ENCODE measurements at regions not wholly inside any gene's neighbourhood (a gene's known extent, or its start where the extent isn't known, plus 50 kb on each side); places are given as distances from the start of the nearest gene placed in this dataset.

GRCh38 chr6:170053966-170054661, 236.8 kb downstream of the DLL1 start:
- no peak for DNase-seq

- DNase-seq = no peak
Observed at GRCh38 chr6:170052991-170053821, 237.7 kb downstream of the DLL1 start.

- no peak for DNase-seq
Observed at GRCh38 chr6:170051229-170052172, 239.4 kb downstream of the DLL1 start.

- DNase-seq = no peak
Observed at GRCh38 chr6:170050591-170051041, 240.3 kb downstream of the DLL1 start.

GRCh38 chr6:170049641-170050561, 241.0 kb downstream of the DLL1 start:
- no peak for DNase-seq

- no peak for DNase-seq
Observed at GRCh38 chr6:170048615-170049256, 242.1 kb downstream of the DLL1 start.

- no peak for DNase-seq
Observed at GRCh38 chr6:170047823-170048222, 243.1 kb downstream of the DLL1 start.

- no peak for DNase-seq
Observed at GRCh38 chr6:170046791-170047626, 243.9 kb downstream of the DLL1 start.

GRCh38 chr6:170045981-170046667, 244.8 kb downstream of the DLL1 start:
- no peak for DNase-seq

GRCh38 chr6:170045563-170045960, 245.3 kb downstream of the DLL1 start:
- no peak for DNase-seq

GRCh38 chr6:170044836-170045562, 245.9 kb downstream of the DLL1 start:
- no peak for DNase-seq

- no peak for DNase-seq
Observed at GRCh38 chr6:170043881-170044790, 246.7 kb downstream of the DLL1 start.

GRCh38 chr6:170043150-170043819, 247.6 kb downstream of the DLL1 start:
- DNase-seq = no peak

GRCh38 chr6:170042596-170043118, 248.2 kb downstream of the DLL1 start:
- DNase-seq = no peak

GRCh38 chr6:170042123-170042522, 248.8 kb downstream of the DLL1 start:
- no peak for DNase-seq

- DNase-seq = no peak
Observed at GRCh38 chr6:170041526-170041925, 249.4 kb downstream of the DLL1 start.

GRCh38 chr6:170040906-170041305, 250.0 kb downstream of the DLL1 start:
- DNase-seq = no peak
